ENCODE measurements at regions not wholly inside any gene's neighbourhood (a gene's known extent, or its start where the extent isn't known, plus 50 kb on each side); places are given as distances from the start of the nearest gene placed in this dataset.

GRCh38 chr5:125835293-125836172 lies 587.7 kb upstream of the GRAMD2B start:
- Histone ChIP-seq H3K36me3 (ENCODE audit: control insufficient read depth in 2 of 2, insufficient read depth in 2 of 2, low read length in 1 of 2) (no peaks in the 10 kb centered on the region), H3K27me3 (replicated peaks in 1 of 2; ENCODE audit: control insufficient read depth in 2 of 2, insufficient read depth in 2 of 2, low read length in 1 of 2) (no peaks in the 10 kb centered on the region), H3K79me2 (ENCODE audit: control insufficient read depth, insufficient read depth, low read length) (no peaks in the 10 kb centered on the region), H3K9ac (ENCODE audit: control insufficient read depth, insufficient read depth, low read length) (no peak overlapping the region), H3K4me3 (no peak overlapping the region), H4K20me1 (ENCODE audit: control insufficient read depth, insufficient read depth) (no peaks in the 10 kb centered on the region), H3K9me3 (replicated peaks; ENCODE audit: control insufficient read depth, insufficient read depth, low read length) (no peaks in the 10 kb centered on the region), H3K4me2 (ENCODE audit: control insufficient read depth, insufficient read depth) (no peak overlapping the region), H3K4me1 (ENCODE audit: control insufficient read depth, insufficient read depth, low read length) (no peaks in the 10 kb centered on the region), H3K27ac (ENCODE audit: control insufficient read depth, insufficient read depth) (no peak overlapping the region), H2AFZ (ENCODE audit: control insufficient read depth, low read depth, low read length) (no peak overlapping the region)
- ATAC-seq (peak; percentile 74), FAIRE-seq (no peak), DNase-seq (ENCODE audit: low read depth, low spot score) (no peak)
- in situ Hi-C loops (cut with MboI) (no loop called here), intact Hi-C loops (cut with micrococcal nuclease; ENCODE audit: unreplicated experiment) (no loop called here)
- RAD21 ChIA-PET (ENCODE audit: unreplicated experiment) = interaction anchor here (0.7 to 1.2 kb wide), 2 partner anchors 914 to 1778 kb away, joined by 3 read pairs; no protein-coding TSS in a partner anchor
- CTCF ChIA-PET = interaction anchor here (0.7 to 1.5 kb wide), 2 partner anchors 11 to 18 kb away, joined by 4 read pairs; no protein-coding TSS in a partner anchor
- POLR2A ChIA-PET = no interaction called here
- SMC1A ChIA-PET (ENCODE audit: uncharacterized antibody, unreplicated experiment) = interaction anchor here (0.7 to 1.2 kb wide), 3 partner anchors 11 to 963 kb away, joined by 3 read pairs; no protein-coding TSS in a partner anchor
- no TSS peak for BruUV-seq (replicated peaks)
- WGBS (ENCODE audit: insufficient coverage, insufficient replicate concordance, low lambda C conversion rate, missing lambda C conversion rate) = 9% methylated on average over 11 of the region's 11 CpGs
- TF ChIP-seq YBX1 (IDR thresholded peaks at IDR 0.05) = no peak
- TF ChIP-seq CTCF (IDR thresholded peaks at IDR 0.05 in 2 of 3, conservative IDR thresholded peaks at IDR 0.05 in 1 of 3; ENCODE audit: control insufficient read depth in 2 of 3, extremely low read depth in 1 of 3, insufficient read depth in 1 of 3, low read depth in 3 of 3, low read length in 3 of 3) = peak; percentile 44 to 49 (median 47); a peak in 5 of 6 replicates
- TF ChIP-seq POLR2AphosphoS5 (IDR thresholded peaks at IDR 0.05; ENCODE audit: low read length) = no peak
- no peak for TF ChIP-seq CEBPZ (IDR thresholded peaks at IDR 0.05; ENCODE audit: low read depth, low read length)
- 0 out of 2 replicates have a peak, but pooled peaks have one; percentile 7 for TF ChIP-seq SMC3 (IDR thresholded peaks at IDR 0.05; ENCODE audit: borderline replicate concordance, low read length)
- TF ChIP-seq MYC (IDR thresholded peaks at IDR 0.05; ENCODE audit: insufficient read depth, insufficient read length, insufficient replicate concordance, low read length, severe bottlenecking) = no peak
- no peak for TF ChIP-seq NRF1 (conservative IDR thresholded peaks at IDR 0.05; ENCODE audit: low read depth, low read length)
- no peak for TF ChIP-seq MLLT1 (IDR thresholded peaks at IDR 0.05)
- peak; percentile 67 for TF ChIP-seq RAD21 (IDR thresholded peaks at IDR 0.05; ENCODE audit: insufficient read depth, low read depth, low read length)

All from GM12878 (cell line).